ENCODE measurements at regions not wholly inside any gene's neighbourhood (a gene's known extent, or its start where the extent isn't known, plus 50 kb on each side); places are given as distances from the start of the nearest gene placed in this dataset.

- Histone ChIP-seq H3K4me3 (ENCODE audit: low read depth in 2 of 2, low read length in 2 of 2) (no peak overlapping the region), H3K4me1 (ENCODE audit: control insufficient read depth, insufficient read depth, low read length) (no peaks in the 10 kb centered on the region), H3K27ac (ENCODE audit: low read length) (no peak overlapping the region), H3K36me3 (ENCODE audit: control insufficient read depth, insufficient read depth, low read length) (no peaks in the 10 kb centered on the region), H3K9me3 (ENCODE audit: control insufficient read depth, insufficient read depth, low read depth, low read length) (no peaks in the 10 kb centered on the region), H3K27me3 (ENCODE audit: control insufficient read depth, insufficient read depth, low read length) (peaks cover 9% of the 10 kb centered on the region)
- in situ Hi-C loops (cut with HindIII; ENCODE audit: low pct_unique_long_range_greater_than_20kb, low sequenced_read_pairs) = no loop called here
- no TSS peak for BruUV-seq (replicated peaks)
- TF ChIP-seq REST (IDR thresholded peaks at IDR 0.05; ENCODE audit: insufficient read depth in 1 of 2, low read depth in 2 of 2, low read length in 1 of 2) (no peak), TCF7L2 (IDR thresholded peaks at IDR 0.05; ENCODE audit: low read depth, low read length) (no peak), SIN3A (IDR thresholded peaks at IDR 0.05; ENCODE audit: borderline replicate concordance, insufficient read depth, low read depth, low read length) (no peak), POLR2AphosphoS5 (IDR thresholded peaks at IDR 0.05; ENCODE audit: low read depth, low read length) (no peak), CTCF (IDR thresholded peaks at IDR 0.05) (no peak)
- intact Hi-C loops (cut with micrococcal nuclease; ENCODE audit: unreplicated experiment) = no loop called here
- DNase-seq (ENCODE audit: low read depth, low spot score) = no peak
- no peak for ATAC-seq
- ChIA-PET POLR2A (no interaction called here), CTCF (no interaction called here)
Observed at GRCh38 chr1:34617321-34618118, 137.3 kb upstream of the GJB5 start.

GRCh38 chr1:34618381-34618780 is 136.5 kb upstream of the GJB5 start:
- TF ChIP-seq SIN3A (IDR thresholded peaks at IDR 0.05; ENCODE audit: borderline replicate concordance, insufficient read depth, low read depth, low read length) = no peak
- TF ChIP-seq POLR2AphosphoS5 (IDR thresholded peaks at IDR 0.05; ENCODE audit: low read depth, low read length) = no peak
- no peak for TF ChIP-seq TCF7L2 (IDR thresholded peaks at IDR 0.05; ENCODE audit: low read depth, low read length)
- TF ChIP-seq CTCF (IDR thresholded peaks at IDR 0.05) = no peak
- no peak for TF ChIP-seq REST (IDR thresholded peaks at IDR 0.05; ENCODE audit: insufficient read depth in 1 of 2, low read depth in 2 of 2, low read length in 1 of 2)
- Histone ChIP-seq H3K4me1 (ENCODE audit: control insufficient read depth, insufficient read depth, low read length) (no peaks in the 10 kb centered on the region), H3K36me3 (ENCODE audit: control insufficient read depth, insufficient read depth, low read length) (no peaks in the 10 kb centered on the region), H3K9me3 (ENCODE audit: control insufficient read depth, insufficient read depth, low read depth, low read length) (no peaks in the 10 kb centered on the region), H3K27ac (ENCODE audit: low read length) (no peak overlapping the region), H3K27me3 (ENCODE audit: control insufficient read depth, insufficient read depth, low read length) (peaks cover 9% of the 10 kb centered on the region), H3K4me3 (ENCODE audit: low read depth in 2 of 2, low read length in 2 of 2) (no peak overlapping the region)
- in situ Hi-C loops (cut with HindIII; ENCODE audit: low pct_unique_long_range_greater_than_20kb, low sequenced_read_pairs) = no loop called here
- DNase-seq (ENCODE audit: low read depth, low spot score) (no peak), ATAC-seq (no peak)
- CTCF ChIA-PET = no interaction called here
- intact Hi-C loops (cut with micrococcal nuclease; ENCODE audit: unreplicated experiment) = no loop called here
- POLR2A ChIA-PET = no interaction called here
- BruUV-seq (replicated peaks) = no TSS peak

All from Panc1 (cell line).